ENCODE measurements at regions not wholly inside any gene's neighbourhood (a gene's known extent, or its start where the extent isn't known, plus 50 kb on each side); places are given as distances from the start of the nearest gene placed in this dataset.

GRCh38 chr18:38966841-38967240 lies 1401.2 kb upstream of the CELF4 start:
- no peaks in the 10 kb centered on the region for H3K27me3 ChIP-seq (ENCODE audit: low read length)
- H2AFZ ChIP-seq (ENCODE audit: low read depth, low read length, severe bottlenecking), result no peak overlapping the region
- H3K79me2 ChIP-seq (ENCODE audit: insufficient read depth, low read length), result no peaks in the 10 kb centered on the region
- H3K9ac ChIP-seq (ENCODE audit: low read length), result no peak overlapping the region
- no peaks in the 10 kb centered on the region for H3K9me3 ChIP-seq (ENCODE audit: insufficient read depth, low read length)
- no peak overlapping the region for H3K4me2 ChIP-seq (ENCODE audit: low read depth, low read length, poor library complexity, severe bottlenecking)
- no peaks in the 10 kb centered on the region for H4K20me1 ChIP-seq (ENCODE audit: low read depth, low read length)
- TF ChIP-seq CTCF (IDR thresholded peaks at IDR 0.05; ENCODE audit: insufficient read depth, low read length, poor library complexity, severe bottlenecking), result no peak
- no peaks in the 10 kb centered on the region for H3K9me2 ChIP-seq (replicated peaks; ENCODE audit: insufficient read depth, low read length)
- H3K27ac ChIP-seq (ENCODE audit: low read depth, low read length), result no peak overlapping the region
- H3F3A ChIP-seq (ENCODE audit: insufficient read depth), result no peaks in the 10 kb centered on the region
- no peak overlapping the region for H3K4me3 ChIP-seq (ENCODE audit: insufficient read depth, low read length, poor library complexity, severe bottlenecking)
- no peaks in the 10 kb centered on the region for H3K36me3 ChIP-seq (ENCODE audit: low read length)

- no peak overlapping the region for H3K27ac ChIP-seq (ENCODE audit: low read depth, low read length)
- H4K20me1 ChIP-seq (ENCODE audit: low read depth, low read length), result no peaks in the 10 kb centered on the region
- H3K36me3 ChIP-seq (ENCODE audit: low read length), result no peaks in the 10 kb centered on the region
- H3K9ac ChIP-seq (ENCODE audit: low read length), result no peak overlapping the region
- H3K27me3 ChIP-seq (ENCODE audit: low read length), result no peaks in the 10 kb centered on the region
- TF ChIP-seq CTCF (IDR thresholded peaks at IDR 0.05; ENCODE audit: insufficient read depth, low read length, poor library complexity, severe bottlenecking) (no peak), EZH2phosphoT487 (conservative IDR thresholded peaks at IDR 0.05; ENCODE audit: low read length) (no peak)
- H3K9me3 ChIP-seq (ENCODE audit: insufficient read depth, low read length), result no peaks in the 10 kb centered on the region
- no peaks in the 10 kb centered on the region for H3K79me2 ChIP-seq (ENCODE audit: insufficient read depth, low read length)
- no peaks in the 10 kb centered on the region for H3F3A ChIP-seq (ENCODE audit: insufficient read depth)
- H3K9me2 ChIP-seq (replicated peaks; ENCODE audit: insufficient read depth, low read length), result no peaks in the 10 kb centered on the region
- H3K4me2 ChIP-seq (ENCODE audit: low read depth, low read length, poor library complexity, severe bottlenecking), result no peak overlapping the region
- no peak overlapping the region for H3K4me3 ChIP-seq (ENCODE audit: insufficient read depth, low read length, poor library complexity, severe bottlenecking)
- no peak overlapping the region for H2AFZ ChIP-seq (ENCODE audit: low read depth, low read length, severe bottlenecking)
These were observed 1398.5 kb upstream of the CELF4 start for GRCh38 chr18:38963943-38964660.

GRCh38 chr18:38961880-38962279 lies 1396.3 kb upstream of the CELF4 start:
- H3K9me3 ChIP-seq (ENCODE audit: insufficient read depth, low read length), result no peaks in the 10 kb centered on the region
- no peak for TF ChIP-seq EZH2phosphoT487 (conservative IDR thresholded peaks at IDR 0.05; ENCODE audit: low read length)
- no peak for TF ChIP-seq CTCF (IDR thresholded peaks at IDR 0.05; ENCODE audit: insufficient read depth, low read length, poor library complexity, severe bottlenecking)
- H4K20me1 ChIP-seq (ENCODE audit: low read depth, low read length), result no peaks in the 10 kb centered on the region
- no peaks in the 10 kb centered on the region for H3K79me2 ChIP-seq (ENCODE audit: insufficient read depth, low read length)
- no peak overlapping the region for H3K9ac ChIP-seq (ENCODE audit: low read length)
- H3K36me3 ChIP-seq (ENCODE audit: low read length), result no peaks in the 10 kb centered on the region
- H3K4me2 ChIP-seq (ENCODE audit: low read depth, low read length, poor library complexity, severe bottlenecking), result no peak overlapping the region
- H2AFZ ChIP-seq (ENCODE audit: low read depth, low read length, severe bottlenecking), result no peak overlapping the region
- H3F3A ChIP-seq (ENCODE audit: insufficient read depth), result no peaks in the 10 kb centered on the region
- H3K27ac ChIP-seq (ENCODE audit: low read depth, low read length), result no peak overlapping the region
- H3K4me3 ChIP-seq (ENCODE audit: insufficient read depth, low read length, poor library complexity, severe bottlenecking), result no peak overlapping the region
- H3K9me2 ChIP-seq (replicated peaks; ENCODE audit: insufficient read depth, low read length), result no peaks in the 10 kb centered on the region
- H3K27me3 ChIP-seq (ENCODE audit: low read length), result no peaks in the 10 kb centered on the region

Measured in SU-DHL-6 (cell line).